IMR-90 (cell line): ENCODE measurements at regions not wholly inside any gene's neighbourhood (a gene's known extent, or its start where the extent isn't known, plus 50 kb on each side); places are given as distances from the start of the nearest gene placed in this dataset.
"Not testable (repeated sequence)": the region's sequence is repeated elsewhere in the genome, so short reads cannot be mapped to it uniquely, and the experiment has no call there.

Source experiments
- ATAC-seq: fragments of 200-7000 bp; cut with Tn5 transposase; 2 replicates; pipeline ENCODE4 v1.9.1; 2020; ENCODE audit warnings: low read depth, mild to moderate bottlenecking, moderate library complexity
- BruUV-seq: library from RNA; stranded (reverse); fragments of 400-500 nt; replicated peaks from 2 replicates; lab custom pipeline; 2021; lab: Mats Ljungman, UMichigan
- CTCF ChIA-PET: fragments of 300-600 bp; formaldehyde crosslinking; extraction: SDS; loops from one replicate; lab custom pipeline; 2021; ENCODE audit warnings: antibody characterized with exemption; lab: Yijun Ruan, JAX
- POLR2A ChIA-PET: fragments of 300-600 bp; sonication (Branson Sonifier 250); formaldehyde crosslinking; loops from one replicate; lab custom pipeline; 2022; ENCODE audit warnings: antibody characterized with exemption; ENCODE audit not compliant: unreplicated experiment; lab: Charles Lee
- DNase-seq: peaks from one replicate; pipeline ENCODE4 v3.0.0; 2013
- H2AFZ ChIP-seq: replicated peaks from 2 replicates; pipeline ENCODE3; 2013; ENCODE audit warnings: low read length, mild to moderate bottlenecking; ENCODE audit not compliant: poor library complexity
- H2AK5ac ChIP-seq: 2 replicates; pipeline ENCODE4 v1.6.1; 2013; ENCODE audit warnings: low read depth, low read length, inconsistent platforms
- H2AK9ac ChIP-seq: replicated peaks from 2 replicates; pipeline ENCODE3; 2013; ENCODE audit warnings: mild to moderate bottlenecking, low read depth, low read length, moderate library complexity; ENCODE audit not compliant: poor library complexity
- H2BK120ac ChIP-seq: 2 replicates; pipeline ENCODE4 v1.6.1; 2013; ENCODE audit warnings: low read depth, low read length, inconsistent platforms
- H2BK15ac ChIP-seq: 3 replicates; pipeline ENCODE4 v1.6.1; 2013; ENCODE audit warnings: low read depth, low read length, inconsistent platforms
- H2BK20ac ChIP-seq: 2 replicates; pipeline ENCODE4 v1.6.1; 2013; ENCODE audit warnings: low read depth, mild to moderate bottlenecking, inconsistent platforms, low read length, moderate library complexity
- H2BK5ac ChIP-seq: 2 replicates; pipeline ENCODE4 v1.6.1; 2013; ENCODE audit warnings: mild to moderate bottlenecking, low read depth, low read length, inconsistent platforms; ENCODE audit not compliant: poor library complexity, severe bottlenecking
- H3K14ac ChIP-seq: replicated peaks from 2 replicates; pipeline ENCODE4 v1.6.1; 2013; ENCODE audit warnings: low read depth, low read length, inconsistent platforms
- H3K18ac ChIP-seq: 2 replicates; pipeline ENCODE4 v1.6.1; 2013; ENCODE audit warnings: low read depth, low read length, control low read depth
- H3K23ac ChIP-seq: 2 replicates; pipeline ENCODE4 v1.6.1; 2013; ENCODE audit warnings: low read depth, low read length, inconsistent platforms
- H3K27ac ChIP-seq: 2 replicates; pipeline ENCODE4 v1.5.1; 2013; ENCODE audit warnings: mild to moderate bottlenecking, control low read depth, low read length; ENCODE audit not compliant: insufficient read depth
- H3K27me3 ChIP-seq: 2 replicates; pipeline ENCODE4 v1.6.1; 2013; ENCODE audit warnings: low read length; ENCODE audit not compliant: control insufficient read depth, insufficient read depth
- H3K36me3 ChIP-seq: 2 replicates; pipeline ENCODE4 v1.6.1; 2013; ENCODE audit warnings: low read length, mixed read lengths; ENCODE audit not compliant: control insufficient read depth, insufficient read depth
- H3K4ac ChIP-seq: 2 replicates; pipeline ENCODE4 v1.6.1; 2013; ENCODE audit warnings: low read depth, low read length, inconsistent platforms
- H3K4me1 ChIP-seq: 2 replicates; pipeline ENCODE4 v1.6.1; 2013; ENCODE audit warnings: low read length, mixed read lengths; ENCODE audit not compliant: control insufficient read depth, insufficient read depth
- H3K4me2 ChIP-seq: 2 replicates; pipeline ENCODE4 v1.6.1; 2013; ENCODE audit warnings: low read depth, mild to moderate bottlenecking, control low read depth, low read length, moderate library complexity
- H3K4me3 ChIP-seq: 2 replicates; pipeline ENCODE4 v1.5.1; 2013; ENCODE audit warnings: low read depth, mild to moderate bottlenecking, control low read depth, low read length, moderate library complexity; ENCODE audit not compliant: insufficient read depth
- H3K56ac ChIP-seq: 2 replicates; pipeline ENCODE4 v1.6.1; 2013; ENCODE audit warnings: low read length, inconsistent platforms; ENCODE audit not compliant: insufficient read depth; ENCODE audit errors: extremely low read depth
- H3K79me1 ChIP-seq, 2 experiments: 2 replicates each; pipeline ENCODE4 v1.6.1; 2013; ENCODE audit warnings: low read length in 2 of 2, inconsistent platforms in 1 of 2, low read depth in 1 of 2
- H3K9ac ChIP-seq: 2 replicates; pipeline ENCODE4 v1.6.1; 2013; ENCODE audit warnings: low read depth, low read length, control low read depth
- H3K9me1 ChIP-seq: 2 replicates; pipeline ENCODE4 v1.6.1; 2013; ENCODE audit warnings: low read length, inconsistent platforms; ENCODE audit not compliant: insufficient read depth
- H3K9me3 ChIP-seq: 2 replicates; pipeline ENCODE4 v1.6.1; 2013; ENCODE audit warnings: low read length; ENCODE audit not compliant: control insufficient read depth, insufficient read depth
- H4K20me1 ChIP-seq: 2 replicates; pipeline ENCODE4 v1.6.1; 2013; ENCODE audit warnings: low read length, inconsistent platforms; ENCODE audit not compliant: insufficient read depth
- H4K5ac ChIP-seq: 2 replicates; pipeline ENCODE4 v1.6.1; 2013; ENCODE audit warnings: mild to moderate bottlenecking, low read depth, low read length, control low read depth
- H4K8ac ChIP-seq, 2 experiments: 2 replicates each; pipeline ENCODE4 v1.6.1; 2013; ENCODE audit warnings: low read depth in 2 of 2, low read length in 2 of 2, control low read depth in 1 of 2, inconsistent platforms in 1 of 2
- H4K91ac ChIP-seq: 2 replicates; pipeline ENCODE4 v1.6.1; 2013; ENCODE audit warnings: low read depth, low read length, inconsistent platforms; ENCODE audit not compliant: insufficient read depth
- BHLHE40 ChIP-seq: fragments of 150-350 bp; IDR thresholded peaks from 2 replicates; pipeline ENCODE4 v1.6.1; 2016; ENCODE audit warnings: mild to moderate bottlenecking, low read depth, low read length
- CEBPB ChIP-seq: IDR thresholded peaks from 2 replicates; pipeline ENCODE4 v1.6.1; 2012; ENCODE audit warnings: low read depth, low read length, improper control_type of control experiment
- MAFK ChIP-seq: IDR thresholded peaks from 2 replicates; pipeline ENCODE4 v1.6.1; 2012; ENCODE audit warnings: low read depth, low read length, improper control_type of control experiment
- MAZ ChIP-seq: IDR thresholded peaks from 2 replicates; pipeline ENCODE4 v1.6.1; 2012; ENCODE audit warnings: low read depth, mild to moderate bottlenecking, low read length, improper control_type of control experiment, moderate library complexity, borderline replicate concordance
- POLR2A ChIP-seq: IDR thresholded peaks from 2 replicates; pipeline ENCODE4 v1.6.1; 2012; ENCODE audit warnings: mild to moderate bottlenecking, low read depth, low read length
- RAD21 ChIP-seq: IDR thresholded peaks from 2 replicates; pipeline ENCODE4 v1.6.1; 2012; ENCODE audit warnings: low read length, improper control_type of control experiment
- RCOR1 ChIP-seq: IDR thresholded peaks from 2 replicates; pipeline ENCODE4 v1.6.1; 2012; ENCODE audit warnings: mild to moderate bottlenecking, low read length, improper control_type of control experiment; ENCODE audit not compliant: insufficient replicate concordance
- USF2 ChIP-seq: fragments of 150-350 bp; IDR thresholded peaks from 2 replicates; pipeline ENCODE4 v1.6.1; 2017; ENCODE audit warnings: mild to moderate bottlenecking, antibody characterized with exemption, low read length, low read depth
- WGBS, 2 experiments: methylation state at CpG; one replicate each; pipeline versions ENCODE4 v1.1.5 to v1.1.7; 2013; ENCODE audit warnings: missing lambda C conversion rate in 2 of 2; ENCODE audit not compliant: insufficient read length in 1 of 2; ENCODE audit errors: extremely low coverage in 2 of 2; 5-methylcytosine and 5-hydroxymethylcytosine counted together
- dilution Hi-C: fragments of 300-500 bp; cut with HindIII; formaldehyde crosslinking; loops from one replicate; pipeline ENCODE4 v1.14.3; 2018; ENCODE audit warnings: low sequenced_read_pairs; ENCODE audit not compliant: unreplicated experiment
- in situ Hi-C: fragments of 300-500 bp; cut with MboI; formaldehyde crosslinking; loops from 3 replicates; pipeline ENCODE4 v1.14.3; 2019; ENCODE audit warnings: low sequenced_read_pairs, inconsistent platforms, mixed read lengths
- intact Hi-C: fragments of 100-400 bp; cut with micrococcal nuclease; formaldehyde crosslinking; loops from 2 replicates; pipeline ENCODE4 v1.10.0; 2022

- no CpG with 5 or more reads among the region's 2 CpGs for WGBS, 2 experiments
- H3K14ac ChIP-seq = no peak overlapping the region
- no peak overlapping the region for H3K4ac ChIP-seq
- no peaks in the 10 kb centered on the region for H3K4me1 ChIP-seq
- H3K18ac ChIP-seq = no peak overlapping the region
- no peaks in the 10 kb centered on the region for H3K36me3 ChIP-seq
- H2BK5ac ChIP-seq = no peak overlapping the region
- H3K27me3 ChIP-seq = no peaks in the 10 kb centered on the region
- H2AK9ac ChIP-seq = no peak overlapping the region
- H3K4me2 ChIP-seq = no peak overlapping the region
- H3K9me3 ChIP-seq = no peaks in the 10 kb centered on the region
- TF ChIP-seq RAD21 (no peak), USF2 (no peak), MAZ (no peak), CEBPB (no peak), POLR2A (no peak), MAFK (no peak), BHLHE40 (no peak), RCOR1 (no peak)
- intact Hi-C loops = no loop called here
- H3K23ac ChIP-seq = no peak overlapping the region
- H3K9ac ChIP-seq = no peak overlapping the region
- no peaks in the 10 kb centered on the region for H3K9me1 ChIP-seq
- DNase-seq (no peak), ATAC-seq (no peak)
- no peak overlapping the region for H3K4me3 ChIP-seq
- dilution Hi-C loops = no loop called here
- no peak overlapping the region for H2BK15ac ChIP-seq
- no peak overlapping the region for H2AK5ac ChIP-seq
- H2AFZ ChIP-seq = no peak overlapping the region
- H3K27ac ChIP-seq = no peak overlapping the region
- H4K5ac ChIP-seq = no peak overlapping the region
- no TSS peak for BruUV-seq
- no peaks in the 10 kb centered on the region for H3K79me1 ChIP-seq
- in situ Hi-C loops = no loop called here
- H3K56ac ChIP-seq = no peak overlapping the region
- CTCF ChIA-PET = no interaction called here
- no peak overlapping the region for H2BK120ac ChIP-seq
- POLR2A ChIA-PET = no interaction called here
- no peak overlapping the region for H4K91ac ChIP-seq
- H2BK20ac ChIP-seq = no peak overlapping the region
- no peaks in the 10 kb centered on the region for H4K20me1 ChIP-seq
- no peak overlapping the region for H4K8ac ChIP-seq
Measured at GRCh38 chrX:96540111-96540631, 144.5 kb upstream of the DIAPH2 start.

GRCh38 chrX:96546281-96546680 is 138.4 kb upstream of the DIAPH2 start:
- H3K27me3 ChIP-seq, H2BK20ac ChIP-seq, H4K5ac ChIP-seq, H3K4me3 ChIP-seq, BruUV-seq, H4K20me1 ChIP-seq, H3K4ac ChIP-seq, H3K23ac ChIP-seq, H4K8ac ChIP-seq, H2BK120ac ChIP-seq, POLR2A ChIA-PET, intact Hi-C loops, H3K27ac ChIP-seq, H3K18ac ChIP-seq, H2AK9ac ChIP-seq, CTCF ChIA-PET, H2AFZ ChIP-seq, H2BK5ac ChIP-seq, H3K79me1 ChIP-seq, H3K4me1 ChIP-seq, dilution Hi-C loops, H3K9me3 ChIP-seq, H3K4me2 ChIP-seq, H3K36me3 ChIP-seq, H2BK15ac ChIP-seq, H3K14ac ChIP-seq, H3K9ac ChIP-seq, H2AK5ac ChIP-seq, in situ Hi-C loops, H3K9me1 ChIP-seq, H4K91ac ChIP-seq, DNase-seq, H3K56ac ChIP-seq, ATAC-seq: not testable (repeated sequence)
- no CpG with 5 or more reads among the region's 7 CpGs for WGBS, 2 experiments
